IMR-90 (cell line): ENCODE measurements at regions not wholly inside any gene's neighbourhood (a gene's known extent, or its start where the extent isn't known, plus 50 kb on each side); places are given as distances from the start of the nearest gene placed in this dataset.

Experiments used
- ATAC-seq: fragments of 200-7000 bp; cut with Tn5 transposase; 2 replicates; pipeline ENCODE4 v1.9.1; 2020; ENCODE audit warnings: low read depth, mild to moderate bottlenecking, moderate library complexity
- BruUV-seq: library from RNA; stranded (reverse); fragments of 400-500 nt; replicated peaks from 2 replicates; lab custom pipeline; 2021; lab: Mats Ljungman, UMichigan
- CTCF ChIA-PET: fragments of 300-600 bp; formaldehyde crosslinking; extraction: SDS; loops from one replicate; lab custom pipeline; 2021; ENCODE audit warnings: antibody characterized with exemption; lab: Yijun Ruan, JAX
- POLR2A ChIA-PET: fragments of 300-600 bp; sonication (Branson Sonifier 250); formaldehyde crosslinking; loops from one replicate; lab custom pipeline; 2022; ENCODE audit warnings: antibody characterized with exemption; ENCODE audit not compliant: unreplicated experiment; lab: Charles Lee
- DNase-seq: peaks from one replicate; pipeline ENCODE4 v3.0.0; 2013
- H2AFZ ChIP-seq: replicated peaks from 2 replicates; pipeline ENCODE3; 2013; ENCODE audit warnings: low read length, mild to moderate bottlenecking; ENCODE audit not compliant: poor library complexity
- H2AK5ac ChIP-seq: 2 replicates; pipeline ENCODE4 v1.6.1; 2013; ENCODE audit warnings: low read depth, low read length, inconsistent platforms
- H2AK9ac ChIP-seq: replicated peaks from 2 replicates; pipeline ENCODE3; 2013; ENCODE audit warnings: mild to moderate bottlenecking, low read depth, low read length, moderate library complexity; ENCODE audit not compliant: poor library complexity
- H2BK120ac ChIP-seq: 2 replicates; pipeline ENCODE4 v1.6.1; 2013; ENCODE audit warnings: low read depth, low read length, inconsistent platforms
- H2BK15ac ChIP-seq: 3 replicates; pipeline ENCODE4 v1.6.1; 2013; ENCODE audit warnings: low read depth, low read length, inconsistent platforms
- H2BK20ac ChIP-seq: 2 replicates; pipeline ENCODE4 v1.6.1; 2013; ENCODE audit warnings: low read depth, mild to moderate bottlenecking, inconsistent platforms, low read length, moderate library complexity
- H2BK5ac ChIP-seq: 2 replicates; pipeline ENCODE4 v1.6.1; 2013; ENCODE audit warnings: mild to moderate bottlenecking, low read depth, low read length, inconsistent platforms; ENCODE audit not compliant: poor library complexity, severe bottlenecking
- H3K14ac ChIP-seq: replicated peaks from 2 replicates; pipeline ENCODE4 v1.6.1; 2013; ENCODE audit warnings: low read depth, low read length, inconsistent platforms
- H3K18ac ChIP-seq: 2 replicates; pipeline ENCODE4 v1.6.1; 2013; ENCODE audit warnings: low read depth, low read length, control low read depth
- H3K23ac ChIP-seq: 2 replicates; pipeline ENCODE4 v1.6.1; 2013; ENCODE audit warnings: low read depth, low read length, inconsistent platforms
- H3K27ac ChIP-seq: 2 replicates; pipeline ENCODE4 v1.5.1; 2013; ENCODE audit warnings: mild to moderate bottlenecking, control low read depth, low read length; ENCODE audit not compliant: insufficient read depth
- H3K27me3 ChIP-seq: 2 replicates; pipeline ENCODE4 v1.6.1; 2013; ENCODE audit warnings: low read length; ENCODE audit not compliant: control insufficient read depth, insufficient read depth
- H3K36me3 ChIP-seq: 2 replicates; pipeline ENCODE4 v1.6.1; 2013; ENCODE audit warnings: low read length, mixed read lengths; ENCODE audit not compliant: control insufficient read depth, insufficient read depth
- H3K4ac ChIP-seq: 2 replicates; pipeline ENCODE4 v1.6.1; 2013; ENCODE audit warnings: low read depth, low read length, inconsistent platforms
- H3K4me1 ChIP-seq: 2 replicates; pipeline ENCODE4 v1.6.1; 2013; ENCODE audit warnings: low read length, mixed read lengths; ENCODE audit not compliant: control insufficient read depth, insufficient read depth
- H3K4me2 ChIP-seq: 2 replicates; pipeline ENCODE4 v1.6.1; 2013; ENCODE audit warnings: low read depth, mild to moderate bottlenecking, control low read depth, low read length, moderate library complexity
- H3K4me3 ChIP-seq: 2 replicates; pipeline ENCODE4 v1.5.1; 2013; ENCODE audit warnings: low read depth, mild to moderate bottlenecking, control low read depth, low read length, moderate library complexity; ENCODE audit not compliant: insufficient read depth
- H3K56ac ChIP-seq: 2 replicates; pipeline ENCODE4 v1.6.1; 2013; ENCODE audit warnings: low read length, inconsistent platforms; ENCODE audit not compliant: insufficient read depth; ENCODE audit errors: extremely low read depth
- H3K79me1 ChIP-seq, 2 experiments: 2 replicates each; pipeline ENCODE4 v1.6.1; 2013; ENCODE audit warnings: low read length in 2 of 2, inconsistent platforms in 1 of 2, low read depth in 1 of 2
- H3K9ac ChIP-seq: 2 replicates; pipeline ENCODE4 v1.6.1; 2013; ENCODE audit warnings: low read depth, low read length, control low read depth
- H3K9me1 ChIP-seq: 2 replicates; pipeline ENCODE4 v1.6.1; 2013; ENCODE audit warnings: low read length, inconsistent platforms; ENCODE audit not compliant: insufficient read depth
- H3K9me3 ChIP-seq: 2 replicates; pipeline ENCODE4 v1.6.1; 2013; ENCODE audit warnings: low read length; ENCODE audit not compliant: control insufficient read depth, insufficient read depth
- H4K20me1 ChIP-seq: 2 replicates; pipeline ENCODE4 v1.6.1; 2013; ENCODE audit warnings: low read length, inconsistent platforms; ENCODE audit not compliant: insufficient read depth
- H4K5ac ChIP-seq: 2 replicates; pipeline ENCODE4 v1.6.1; 2013; ENCODE audit warnings: mild to moderate bottlenecking, low read depth, low read length, control low read depth
- H4K8ac ChIP-seq, 2 experiments: 2 replicates each; pipeline ENCODE4 v1.6.1; 2013; ENCODE audit warnings: low read depth in 2 of 2, low read length in 2 of 2, control low read depth in 1 of 2, inconsistent platforms in 1 of 2
- H4K91ac ChIP-seq: 2 replicates; pipeline ENCODE4 v1.6.1; 2013; ENCODE audit warnings: low read depth, low read length, inconsistent platforms; ENCODE audit not compliant: insufficient read depth
- BHLHE40 ChIP-seq: fragments of 150-350 bp; IDR thresholded peaks from 2 replicates; pipeline ENCODE4 v1.6.1; 2016; ENCODE audit warnings: mild to moderate bottlenecking, low read depth, low read length
- CEBPB ChIP-seq: IDR thresholded peaks from 2 replicates; pipeline ENCODE4 v1.6.1; 2012; ENCODE audit warnings: low read depth, low read length, improper control_type of control experiment
- CHD1 ChIP-seq: IDR thresholded peaks from 2 replicates; pipeline ENCODE4 v1.6.1; 2012; ENCODE audit warnings: low read depth, low read length, improper control_type of control experiment
- CTCF ChIP-seq: conservative IDR thresholded peaks from 2 replicates; pipeline ENCODE4 v1.5.1; 2012; ENCODE audit warnings: mild to moderate bottlenecking, low read depth, low read length, improper control_type of control experiment
- ELK1 ChIP-seq: fragments of 150-350 bp; IDR thresholded peaks from 2 replicates; pipeline ENCODE4 v1.6.1; 2016; ENCODE audit warnings: low read depth, mild to moderate bottlenecking, low read length, moderate library complexity, borderline replicate concordance
- FOS ChIP-seq: fragments of 150-350 bp; IDR thresholded peaks from 2 replicates; pipeline ENCODE4 v1.6.1; 2016; ENCODE audit warnings: low read depth, low read length
- MAFK ChIP-seq: IDR thresholded peaks from 2 replicates; pipeline ENCODE4 v1.6.1; 2012; ENCODE audit warnings: low read depth, low read length, improper control_type of control experiment
- MAZ ChIP-seq: IDR thresholded peaks from 2 replicates; pipeline ENCODE4 v1.6.1; 2012; ENCODE audit warnings: low read depth, mild to moderate bottlenecking, low read length, improper control_type of control experiment, moderate library complexity, borderline replicate concordance
- MXI1 ChIP-seq: IDR thresholded peaks from 2 replicates; pipeline ENCODE4 v1.6.1; 2012; ENCODE audit warnings: low read depth, mild to moderate bottlenecking, low read length, moderate library complexity, borderline replicate concordance
- NFE2L2 ChIP-seq: fragments of 150-350 bp; IDR thresholded peaks from 2 replicates; pipeline ENCODE4 v1.6.1; 2016; ENCODE audit warnings: low read depth, mild to moderate bottlenecking, low read length
- POLR2A ChIP-seq: IDR thresholded peaks from 2 replicates; pipeline ENCODE4 v1.6.1; 2012; ENCODE audit warnings: mild to moderate bottlenecking, low read depth, low read length
- RAD21 ChIP-seq: IDR thresholded peaks from 2 replicates; pipeline ENCODE4 v1.6.1; 2012; ENCODE audit warnings: low read length, improper control_type of control experiment
- RCOR1 ChIP-seq: IDR thresholded peaks from 2 replicates; pipeline ENCODE4 v1.6.1; 2012; ENCODE audit warnings: mild to moderate bottlenecking, low read length, improper control_type of control experiment; ENCODE audit not compliant: insufficient replicate concordance
- RFX5 ChIP-seq: IDR thresholded peaks from 2 replicates; pipeline ENCODE4 v1.8.0; 2012; ENCODE audit warnings: low read depth, mild to moderate bottlenecking, low read length, moderate library complexity
- SMC3 ChIP-seq: fragments of 150-350 bp; IDR thresholded peaks from 2 replicates; pipeline ENCODE4 v1.6.1; 2016; ENCODE audit warnings: low read depth, mild to moderate bottlenecking, antibody characterized with exemption, low read length, moderate library complexity
- USF2 ChIP-seq: fragments of 150-350 bp; IDR thresholded peaks from 2 replicates; pipeline ENCODE4 v1.6.1; 2017; ENCODE audit warnings: mild to moderate bottlenecking, antibody characterized with exemption, low read length, low read depth
- dilution Hi-C: fragments of 300-500 bp; cut with HindIII; formaldehyde crosslinking; loops from one replicate; pipeline ENCODE4 v1.14.3; 2018; ENCODE audit warnings: low sequenced_read_pairs; ENCODE audit not compliant: unreplicated experiment
- in situ Hi-C: fragments of 300-500 bp; cut with MboI; formaldehyde crosslinking; loops from 3 replicates; pipeline ENCODE4 v1.14.3; 2019; ENCODE audit warnings: low sequenced_read_pairs, inconsistent platforms, mixed read lengths
- intact Hi-C: fragments of 100-400 bp; cut with micrococcal nuclease; formaldehyde crosslinking; loops from 2 replicates; pipeline ENCODE4 v1.10.0; 2022

GRCh38 chr3:66753670-66754069 is 244.4 kb upstream of the KBTBD8 start:
- DNase-seq (no peak), ATAC-seq (no peak)
- dilution Hi-C loops = no loop called here
- H2AFZ ChIP-seq = no peak overlapping the region
- no peaks in the 10 kb centered on the region for H3K79me1 ChIP-seq
- no peak overlapping the region for H2BK20ac ChIP-seq
- no TSS peak for BruUV-seq
- H2AK5ac ChIP-seq = no peak overlapping the region
- CTCF ChIA-PET = interaction anchor here (0.8 kb wide), 1 partner anchor 41 kb away, joined by 3 read pairs; no protein-coding TSS in a partner anchor
- no peak overlapping the region for H3K18ac ChIP-seq
- H4K91ac ChIP-seq = no peak overlapping the region
- no peak overlapping the region for H3K4me2 ChIP-seq
- no peaks in the 10 kb centered on the region for H3K9me3 ChIP-seq
- H3K27ac ChIP-seq = no peak overlapping the region
- no peak overlapping the region for H3K4me3 ChIP-seq
- H2BK15ac ChIP-seq = no peak overlapping the region
- H3K9ac ChIP-seq = no peak overlapping the region
- H4K5ac ChIP-seq = no peak overlapping the region
- no peak overlapping the region for H4K8ac ChIP-seq
- peaks cover 4% of the 10 kb centered on the region; the same call in 1 of the 2 replicates for H3K4me1 ChIP-seq
- no peaks in the 10 kb centered on the region for H3K27me3 ChIP-seq
- TF ChIP-seq RAD21 (no peak), USF2 (no peak), RCOR1 (no peak), MAZ (no peak), NFE2L2 (no peak), MXI1 (no peak), CHD1 (no peak), FOS (no peak), CTCF (no peak), BHLHE40 (no peak), RFX5 (no peak), POLR2A (no peak), SMC3 (no peak), CEBPB (no peak), MAFK (no peak), ELK1 (no peak)
- intact Hi-C loops = no loop called here
- no peak overlapping the region for H3K23ac ChIP-seq
- H2BK5ac ChIP-seq = no peak overlapping the region
- no peaks in the 10 kb centered on the region for H3K36me3 ChIP-seq
- no peak overlapping the region for H3K4ac ChIP-seq
- no peak overlapping the region for H3K14ac ChIP-seq
- no peak overlapping the region for H2BK120ac ChIP-seq
- POLR2A ChIA-PET = no interaction called here
- no peaks in the 10 kb centered on the region for H4K20me1 ChIP-seq
- no peaks in the 10 kb centered on the region for H3K9me1 ChIP-seq
- no peak overlapping the region for H3K56ac ChIP-seq
- in situ Hi-C loops = no loop called here
- H2AK9ac ChIP-seq = no peak overlapping the region
